ENCODE measurements at regions not wholly inside any gene's neighbourhood (a gene's known extent, or its start where the extent isn't known, plus 50 kb on each side); places are given as distances from the start of the nearest gene placed in this dataset.

GRCh38 chr10:61061923-61062504, 118.0 kb upstream of the RHOBTB1 start:
- Mint-ChIP-seq H3K27ac (ENCODE audit: unreplicated experiment) (no peak overlapping the region), H3K27me3 (ENCODE audit: low read depth) (peaks cover 9% of the 10 kb centered on the region), H3K4me1 (ENCODE audit: low read depth) (no peaks in the 10 kb centered on the region), H3K9me3 (ENCODE audit: low read depth) (no peaks in the 10 kb centered on the region), H3K4me3 (ENCODE audit: unreplicated experiment) (no peak overlapping the region), H3K36me3 (ENCODE audit: low read depth) (no peaks in the 10 kb centered on the region)
- no peak for DNase-seq (ENCODE audit: low spot score)
- no peak for TF ChIP-seq CTCF (IDR thresholded peaks at IDR 0.05)

DNA sequence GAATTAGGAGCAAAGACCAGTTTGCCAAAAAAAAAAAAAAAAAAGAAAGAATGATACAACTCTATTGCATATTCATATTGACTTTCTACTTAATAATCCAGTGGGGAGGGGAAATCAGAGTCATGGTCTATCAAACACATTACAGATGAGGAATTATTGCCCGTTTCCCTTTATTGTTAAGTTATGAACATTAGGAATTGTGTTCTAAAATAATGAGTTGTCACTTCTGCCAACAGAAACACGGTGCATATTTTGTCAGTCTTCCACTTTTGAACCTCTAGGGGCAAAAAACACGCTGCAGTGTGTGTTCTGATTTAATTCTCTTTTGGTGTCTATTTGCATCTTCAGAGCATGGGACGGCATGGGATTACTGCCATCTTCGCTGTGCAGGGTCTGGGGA, 115.7 kb upstream of the RHOBTB1 start:
- Mint-ChIP-seq H3K9me3 (ENCODE audit: low read depth) (no peaks in the 10 kb centered on the region), H3K4me1 (ENCODE audit: low read depth) (no peaks in the 10 kb centered on the region), H3K27me3 (ENCODE audit: low read depth) (peaks cover 4% of the 10 kb centered on the region), H3K27ac (ENCODE audit: unreplicated experiment) (no peak overlapping the region), H3K4me3 (ENCODE audit: unreplicated experiment) (no peak overlapping the region), H3K36me3 (ENCODE audit: low read depth) (no peaks in the 10 kb centered on the region)
- DNase-seq (ENCODE audit: low spot score) = no peak
- TF ChIP-seq CTCF (IDR thresholded peaks at IDR 0.05) = no peak

DNA sequence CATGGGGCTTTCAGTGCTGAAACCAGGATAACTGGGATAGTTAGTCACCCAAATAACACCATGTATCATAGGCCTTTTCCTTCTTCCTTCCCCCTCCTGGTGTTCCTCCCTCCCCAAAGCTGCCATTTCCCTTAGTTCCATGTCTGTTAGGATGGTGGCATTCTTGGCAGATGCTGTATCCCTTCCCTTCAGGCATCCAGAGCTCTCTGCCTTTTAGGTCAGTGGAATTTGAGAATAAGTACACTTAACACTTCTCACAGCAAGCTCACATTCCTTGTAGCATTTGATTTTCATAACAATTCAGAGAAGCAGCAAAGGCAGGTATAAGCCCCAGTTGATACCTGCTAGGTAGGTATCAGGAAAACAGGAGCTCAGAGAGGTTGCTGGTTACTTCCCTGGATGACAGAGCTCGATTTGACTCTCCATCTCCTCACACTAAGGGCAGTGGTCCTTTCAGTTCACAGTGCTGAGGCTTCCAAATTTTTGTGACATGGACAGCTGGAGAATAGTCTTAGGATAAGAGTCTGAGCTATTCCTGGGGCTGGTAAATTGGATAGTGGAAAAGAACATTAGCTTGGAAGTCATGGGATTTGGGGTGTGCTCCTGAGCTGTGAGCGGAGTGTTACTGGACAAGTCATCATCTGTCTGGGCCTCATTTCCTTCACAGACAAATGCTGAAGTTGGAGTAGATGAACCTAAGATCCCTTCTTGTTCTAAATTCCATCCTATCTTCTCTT, 108.7 kb upstream of the RHOBTB1 start:
- H3K4me3 Mint-ChIP-seq (ENCODE audit: unreplicated experiment) = no peak overlapping the region
- peaks cover 9% of the 10 kb centered on the region for H3K27me3 Mint-ChIP-seq (ENCODE audit: low read depth)
- no peaks in the 10 kb centered on the region for H3K4me1 Mint-ChIP-seq (ENCODE audit: low read depth)
- DNase-seq (ENCODE audit: low spot score) = no peak
- H3K27ac Mint-ChIP-seq (ENCODE audit: unreplicated experiment) = no peak overlapping the region
- H3K9me3 Mint-ChIP-seq (ENCODE audit: low read depth) = no peaks in the 10 kb centered on the region
- TF ChIP-seq CTCF (IDR thresholded peaks at IDR 0.05) = no peak
- H3K36me3 Mint-ChIP-seq (ENCODE audit: low read depth) = no peaks in the 10 kb centered on the region

GRCh38 chr10:61051344-61051743, 107.4 kb upstream of the RHOBTB1 start:
- no peak for TF ChIP-seq CTCF (IDR thresholded peaks at IDR 0.05)
- H3K36me3 Mint-ChIP-seq (ENCODE audit: low read depth) = no peaks in the 10 kb centered on the region
- no peaks in the 10 kb centered on the region for H3K9me3 Mint-ChIP-seq (ENCODE audit: low read depth)
- no peak overlapping the region for H3K27ac Mint-ChIP-seq (ENCODE audit: unreplicated experiment)
- DNase-seq (ENCODE audit: low spot score) = no peak
- H3K4me1 Mint-ChIP-seq (ENCODE audit: low read depth) = no peaks in the 10 kb centered on the region
- H3K27me3 Mint-ChIP-seq (ENCODE audit: low read depth) = peaks cover 11% of the 10 kb centered on the region
- no peak overlapping the region for H3K4me3 Mint-ChIP-seq (ENCODE audit: unreplicated experiment)

- no peak for DNase-seq (ENCODE audit: low spot score)
- Mint-ChIP-seq H3K27me3 (ENCODE audit: low read depth) (peaks cover 20% of the 10 kb centered on the region), H3K4me1 (ENCODE audit: low read depth) (no peaks in the 10 kb centered on the region), H3K9me3 (ENCODE audit: low read depth) (no peaks in the 10 kb centered on the region), H3K4me3 (ENCODE audit: unreplicated experiment) (no peak overlapping the region), H3K27ac (ENCODE audit: unreplicated experiment) (no peak overlapping the region), H3K36me3 (ENCODE audit: low read depth) (peaks cover 2% of the 10 kb centered on the region)
- TF ChIP-seq CTCF (IDR thresholded peaks at IDR 0.05) = no peak
These were observed 106.2 kb upstream of the RHOBTB1 start for GRCh38 chr10:61050120-61050745.

Measured in chondrocyte (in vitro differentiated cells).